ENCODE measurements at regions not wholly inside any gene's neighbourhood (a gene's known extent, or its start where the extent isn't known, plus 50 kb on each side); places are given as distances from the start of the nearest gene placed in this dataset.

DNA sequence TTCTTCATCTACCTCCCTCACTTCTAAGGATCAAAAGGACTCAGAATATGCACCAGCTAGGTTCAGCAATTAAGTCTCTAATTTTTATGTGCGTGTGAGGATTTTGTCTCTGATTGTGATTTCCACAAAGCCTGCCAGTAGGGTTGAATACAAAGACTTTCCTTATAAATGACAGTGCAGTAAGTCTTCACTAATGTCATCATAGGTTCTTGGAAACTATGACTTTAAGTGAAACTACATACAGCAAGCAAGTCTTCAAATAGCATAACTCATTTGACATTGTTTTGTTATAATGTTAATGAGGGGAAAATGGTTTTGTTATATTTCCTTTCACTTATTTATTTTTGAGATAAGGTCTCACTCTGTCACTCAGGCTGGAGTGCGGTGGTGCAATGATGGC lies 526.3 kb upstream of the DCC start:
- TF ChIP-seq, protein P1, sequence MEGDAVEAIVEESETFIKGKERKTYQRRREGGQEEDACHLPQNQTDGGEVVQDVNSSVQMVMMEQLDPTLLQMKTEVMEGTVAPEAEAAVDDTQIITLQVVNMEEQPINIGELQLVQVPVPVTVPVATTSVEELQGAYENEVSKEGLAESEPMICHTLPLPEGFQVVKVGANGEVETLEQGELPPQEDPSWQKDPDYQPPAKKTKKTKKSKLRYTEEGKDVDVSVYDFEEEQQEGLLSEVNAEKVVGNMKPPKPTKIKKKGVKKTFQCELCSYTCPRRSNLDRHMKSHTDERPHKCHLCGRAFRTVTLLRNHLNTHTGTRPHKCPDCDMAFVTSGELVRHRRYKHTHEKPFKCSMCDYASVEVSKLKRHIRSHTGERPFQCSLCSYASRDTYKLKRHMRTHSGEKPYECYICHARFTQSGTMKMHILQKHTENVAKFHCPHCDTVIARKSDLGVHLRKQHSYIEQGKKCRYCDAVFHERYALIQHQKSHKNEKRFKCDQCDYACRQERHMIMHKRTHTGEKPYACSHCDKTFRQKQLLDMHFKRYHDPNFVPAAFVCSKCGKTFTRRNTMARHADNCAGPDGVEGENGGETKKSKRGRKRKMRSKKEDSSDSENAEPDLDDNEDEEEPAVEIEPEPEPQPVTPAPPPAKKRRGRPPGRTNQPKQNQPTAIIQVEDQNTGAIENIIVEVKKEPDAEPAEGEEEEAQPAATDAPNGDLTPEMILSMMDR (conservative IDR thresholded peaks at IDR 0.05): no peak
- TF ChIP-seq ZFX (IDR thresholded peaks at IDR 0.05): no peak

Data from C4-2B (cell line).